Nephron (organoid): ENCODE measurements at regions not wholly inside any gene's neighbourhood (a gene's known extent, or its start where the extent isn't known, plus 50 kb on each side); places are given as distances from the start of the nearest gene placed in this dataset.

Experiments
- H3K27ac Mint-ChIP-seq, 3 experiments: 2 replicates each; pipeline ENCODE4 v1.8.0; 2020; ENCODE audit warnings: mixed read lengths in 3 of 3, mild to moderate bottlenecking in 2 of 3, moderate library complexity in 1 of 3
- H3K27me3 Mint-ChIP-seq: 2 replicates; pipeline ENCODE4 v1.8.0; 2021; ENCODE audit warnings: low read depth, mild to moderate bottlenecking, moderate library complexity, mixed read lengths
- H3K36me3 Mint-ChIP-seq: 2 replicates; pipeline ENCODE4 v1.8.0; 2020; ENCODE audit warnings: low read depth, mixed read lengths
- H3K4me1 Mint-ChIP-seq: 2 replicates; pipeline ENCODE4 v1.8.0; 2020; ENCODE audit warnings: mixed read lengths
- H3K4me3 Mint-ChIP-seq, 3 experiments: 2 replicates each; pipeline ENCODE4 v1.8.0; 2020; ENCODE audit warnings: mild to moderate bottlenecking in 3 of 3, mixed read lengths in 3 of 3, moderate library complexity in 2 of 3
- H3K9me3 Mint-ChIP-seq: 2 replicates; pipeline ENCODE4 v1.8.0; 2020; ENCODE audit warnings: mixed read lengths
- CTCF ChIP-seq, 3 experiments: fragments of 200-600 bp; sonication (generic); IDR thresholded peaks; one replicate each; pipeline ENCODE4 v1.5.0; 2021; ENCODE audit warnings: antibody characterized with exemption in 3 of 3; ENCODE audit not compliant: unreplicated experiment in 3 of 3

- no peak for TF ChIP-seq CTCF (IDR thresholded peaks at IDR 0.05; ENCODE audit: unreplicated experiment in 3 of 3)
- no peak overlapping the region for H3K27ac Mint-ChIP-seq
- peaks cover 54% of the 10 kb centered on the region for H3K27me3 Mint-ChIP-seq
- H3K9me3 Mint-ChIP-seq, result peaks cover 28% of the 10 kb centered on the region
- H3K4me3 Mint-ChIP-seq, result no peak overlapping the region
- peaks cover 9% of the 10 kb centered on the region for H3K4me1 Mint-ChIP-seq
- H3K36me3 Mint-ChIP-seq, result peaks cover 3% of the 10 kb centered on the region
Measured at GRCh38 chr15:69740684-69741083, 288.1 kb downstream of the RPLP1 start.

GRCh38 chr15:69742361-69742760, 289.7 kb downstream of the RPLP1 start:
- TF ChIP-seq CTCF (IDR thresholded peaks at IDR 0.05; ENCODE audit: unreplicated experiment in 3 of 3), result no peak
- Mint-ChIP-seq H3K36me3 (no peaks in the 10 kb centered on the region), H3K9me3 (peaks cover 22% of the 10 kb centered on the region), H3K27me3 (peaks cover 62% of the 10 kb centered on the region), H3K4me3 (no peak overlapping the region), H3K4me1 (peaks cover 9% of the 10 kb centered on the region), H3K27ac (no peak overlapping the region)

- Mint-ChIP-seq H3K36me3 (no peaks in the 10 kb centered on the region), H3K27ac (no peak overlapping the region), H3K4me1 (peaks cover 10% of the 10 kb centered on the region), H3K27me3 (peaks cover 66% of the 10 kb centered on the region), H3K4me3 (no peak overlapping the region), H3K9me3 (peaks cover 22% of the 10 kb centered on the region)
- TF ChIP-seq CTCF (IDR thresholded peaks at IDR 0.05; ENCODE audit: unreplicated experiment in 3 of 3), result no peak
Measured at GRCh38 chr15:69743091-69743490, 290.5 kb downstream of the RPLP1 start.

GRCh38 chr15:69744391-69745162, 292.0 kb downstream of the RPLP1 start:
- H3K27ac Mint-ChIP-seq, result no peak overlapping the region
- peaks cover 17% of the 10 kb centered on the region for H3K9me3 Mint-ChIP-seq
- no peak for TF ChIP-seq CTCF (IDR thresholded peaks at IDR 0.05; ENCODE audit: unreplicated experiment in 3 of 3)
- H3K27me3 Mint-ChIP-seq, result peaks cover 61% of the 10 kb centered on the region
- no peaks in the 10 kb centered on the region for H3K36me3 Mint-ChIP-seq
- peaks cover 21% of the 10 kb centered on the region for H3K4me1 Mint-ChIP-seq
- H3K4me3 Mint-ChIP-seq, result no peak overlapping the region

GRCh38 chr15:69747193-69747592, 294.6 kb downstream of the RPLP1 start:
- H3K4me3 Mint-ChIP-seq, result no peak overlapping the region
- H3K27me3 Mint-ChIP-seq, result peaks cover 61% of the 10 kb centered on the region
- no peaks in the 10 kb centered on the region for H3K36me3 Mint-ChIP-seq
- H3K4me1 Mint-ChIP-seq, result peaks cover 36% of the 10 kb centered on the region
- no peaks in the 10 kb centered on the region for H3K9me3 Mint-ChIP-seq
- H3K27ac Mint-ChIP-seq, result no peak overlapping the region
- TF ChIP-seq CTCF (IDR thresholded peaks at IDR 0.05; ENCODE audit: unreplicated experiment in 3 of 3), result no peak

GRCh38 chr15:69748131-69748530, 295.5 kb downstream of the RPLP1 start:
- peaks cover 36% of the 10 kb centered on the region for H3K4me1 Mint-ChIP-seq
- H3K9me3 Mint-ChIP-seq, result peaks cover 5% of the 10 kb centered on the region
- H3K27me3 Mint-ChIP-seq, result peaks cover 58% of the 10 kb centered on the region
- H3K36me3 Mint-ChIP-seq, result peaks cover 5% of the 10 kb centered on the region
- no peak for TF ChIP-seq CTCF (IDR thresholded peaks at IDR 0.05; ENCODE audit: unreplicated experiment in 3 of 3)
- H3K4me3 Mint-ChIP-seq, result no peak overlapping the region
- H3K27ac Mint-ChIP-seq, result peak overlapping the region in 1 of 3 experiments; percentile 10
